ENCODE measurements at regions not wholly inside any gene's neighbourhood (a gene's known extent, or its start where the extent isn't known, plus 50 kb on each side); places are given as distances from the start of the nearest gene placed in this dataset.

DNA sequence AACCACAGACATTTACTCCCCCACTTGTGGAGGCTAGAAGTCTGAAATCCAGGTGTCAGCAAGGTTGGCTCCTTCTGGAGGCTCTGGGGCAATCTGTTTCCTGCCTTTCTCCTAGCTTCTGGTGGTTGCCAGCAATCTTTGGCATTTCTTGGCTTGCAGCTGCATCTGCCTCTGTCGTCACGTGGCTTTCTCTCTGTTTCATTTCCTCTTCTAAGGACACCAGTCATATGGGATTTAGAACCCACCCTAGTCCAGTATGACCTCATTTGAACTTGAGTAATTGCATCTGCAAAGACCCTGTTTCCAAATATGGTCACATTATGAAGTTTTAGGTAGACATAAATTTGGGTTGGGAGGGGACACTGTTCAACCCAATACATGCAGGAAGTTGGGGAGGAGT, 56.2 kb upstream of the EPB41L1 start:
- peaks cover 11% of the 10 kb centered on the region for H3K4me1 Mint-ChIP-seq
- no peak overlapping the region for H3K27ac Mint-ChIP-seq
- no peaks in the 10 kb centered on the region for H3K36me3 Mint-ChIP-seq
- H3K27me3 Mint-ChIP-seq = peaks cover 6% of the 10 kb centered on the region
- no peak overlapping the region for H3K4me3 Mint-ChIP-seq
- no peaks in the 10 kb centered on the region for H3K9me3 Mint-ChIP-seq

DNA sequence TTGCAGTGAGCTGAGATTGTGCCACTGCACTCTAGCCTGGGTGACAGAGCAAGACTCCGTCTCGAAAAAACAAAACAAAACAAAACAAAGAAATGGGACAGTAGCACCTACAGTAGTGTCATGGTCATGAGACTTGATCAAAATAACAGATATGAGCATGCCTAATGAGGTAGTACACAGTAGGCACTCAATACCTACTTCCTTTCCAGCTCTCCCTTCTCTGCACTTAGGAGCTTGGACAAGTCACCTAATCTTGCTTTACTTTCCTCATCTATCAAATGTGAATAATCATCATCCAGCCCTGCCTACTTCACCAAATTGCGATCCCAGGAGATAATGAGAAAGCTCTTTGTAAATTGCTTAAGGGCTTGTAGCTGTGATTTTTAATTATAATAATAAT, 55.4 kb upstream of the EPB41L1 start:
- Mint-ChIP-seq H3K27me3 (peaks cover 3% of the 10 kb centered on the region), H3K27ac (no peak overlapping the region), H3K4me3 (no peak overlapping the region), H3K9me3 (no peaks in the 10 kb centered on the region), H3K36me3 (no peaks in the 10 kb centered on the region), H3K4me1 (peaks cover 8% of the 10 kb centered on the region)

DNA sequence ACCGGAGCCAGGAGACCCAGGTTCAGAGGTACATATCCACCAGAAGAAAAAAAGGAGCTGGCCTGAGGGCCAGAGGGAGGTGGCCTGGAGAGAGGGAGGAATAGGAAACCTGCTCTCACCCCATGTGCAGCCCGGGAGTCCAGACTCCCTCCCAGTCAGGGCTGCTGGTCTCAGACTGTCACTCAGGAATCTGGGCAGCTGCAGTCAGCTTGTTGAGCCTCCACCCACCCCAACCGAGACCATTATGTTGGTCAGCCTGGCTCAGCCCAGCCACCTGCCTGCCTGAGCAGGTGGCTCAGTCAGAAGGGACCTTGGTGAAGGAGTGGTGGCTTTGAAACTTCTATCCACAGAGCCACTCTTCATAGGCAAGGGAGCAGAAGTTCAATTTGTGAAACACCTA, 53.3 kb upstream of the EPB41L1 start:
- Mint-ChIP-seq H3K27ac (no peak overlapping the region), H3K4me3 (no peak overlapping the region), H3K27me3 (no peaks in the 10 kb centered on the region), H3K36me3 (no peaks in the 10 kb centered on the region), H3K9me3 (no peaks in the 10 kb centered on the region), H3K4me1 (peaks cover 4% of the 10 kb centered on the region)

DNA sequence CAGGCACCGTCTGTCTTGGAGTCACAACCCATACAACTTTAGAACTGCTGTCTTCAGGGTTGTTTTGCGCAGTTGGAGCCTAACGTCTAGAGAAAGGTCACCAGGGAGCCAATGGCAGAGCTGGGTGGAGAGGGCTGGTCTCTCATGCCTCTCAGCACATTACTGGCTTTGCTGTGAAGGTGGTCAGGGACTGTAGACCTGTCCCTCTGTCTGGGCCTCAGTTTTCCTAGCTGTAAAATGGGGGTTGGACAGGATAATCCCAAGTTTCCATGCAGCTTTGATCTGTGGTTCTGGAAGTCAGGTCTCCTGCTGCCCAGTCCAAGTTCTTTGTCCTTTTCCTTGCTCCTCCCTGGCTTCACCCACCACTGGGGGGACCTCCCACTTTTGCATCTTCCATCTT, 52.2 kb upstream of the EPB41L1 start:
- Mint-ChIP-seq H3K36me3 (no peaks in the 10 kb centered on the region), H3K4me1 (no peaks in the 10 kb centered on the region), H3K9me3 (no peaks in the 10 kb centered on the region), H3K27ac (no peak overlapping the region), H3K4me3 (no peak overlapping the region), H3K27me3 (no peaks in the 10 kb centered on the region)

DNA sequence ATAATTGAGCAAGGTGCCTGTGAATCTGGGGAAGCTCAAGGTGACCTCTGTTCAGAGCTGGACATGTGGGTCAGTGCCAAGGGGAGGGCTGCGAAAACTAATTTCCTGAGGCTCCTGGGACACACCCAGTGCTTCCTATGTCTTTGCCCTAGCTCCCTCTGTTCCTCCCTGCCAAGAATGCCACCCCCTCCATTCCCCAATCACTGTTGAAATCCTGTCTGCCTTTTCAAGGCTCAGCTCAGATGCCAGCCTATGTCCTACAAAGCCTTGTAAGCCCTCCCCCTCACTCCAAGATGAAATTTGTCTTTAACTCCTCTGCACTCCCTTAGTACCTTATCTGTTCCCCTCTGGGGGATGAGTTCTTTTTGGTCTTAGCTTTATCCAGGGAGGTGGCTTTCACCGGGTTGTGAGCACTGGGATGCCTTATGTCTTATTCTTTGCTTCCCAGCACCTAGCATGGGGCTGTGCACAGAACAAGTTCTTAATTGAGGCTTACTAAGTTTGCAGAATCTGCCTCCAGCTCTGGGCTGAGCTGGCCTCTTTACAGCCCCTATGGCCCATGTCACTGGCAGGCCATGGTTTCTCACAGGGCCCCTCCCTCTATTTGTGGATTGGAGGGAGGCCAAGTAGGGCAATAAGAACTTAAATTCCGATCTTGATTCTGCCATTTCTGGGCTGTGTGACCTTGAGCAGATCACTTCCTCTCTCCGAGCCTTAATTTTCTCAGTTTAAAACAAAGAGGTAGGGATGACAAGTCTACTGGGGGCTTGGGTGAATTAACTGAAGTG, 51.5 kb upstream of the EPB41L1 start:
- H3K27ac Mint-ChIP-seq = peak overlapping the region; percentile 1
- H3K4me3 Mint-ChIP-seq = no peak overlapping the region
- no peaks in the 10 kb centered on the region for H3K4me1 Mint-ChIP-seq
- no peaks in the 10 kb centered on the region for H3K27me3 Mint-ChIP-seq
- H3K9me3 Mint-ChIP-seq = no peaks in the 10 kb centered on the region
- H3K36me3 Mint-ChIP-seq = no peaks in the 10 kb centered on the region

DNA sequence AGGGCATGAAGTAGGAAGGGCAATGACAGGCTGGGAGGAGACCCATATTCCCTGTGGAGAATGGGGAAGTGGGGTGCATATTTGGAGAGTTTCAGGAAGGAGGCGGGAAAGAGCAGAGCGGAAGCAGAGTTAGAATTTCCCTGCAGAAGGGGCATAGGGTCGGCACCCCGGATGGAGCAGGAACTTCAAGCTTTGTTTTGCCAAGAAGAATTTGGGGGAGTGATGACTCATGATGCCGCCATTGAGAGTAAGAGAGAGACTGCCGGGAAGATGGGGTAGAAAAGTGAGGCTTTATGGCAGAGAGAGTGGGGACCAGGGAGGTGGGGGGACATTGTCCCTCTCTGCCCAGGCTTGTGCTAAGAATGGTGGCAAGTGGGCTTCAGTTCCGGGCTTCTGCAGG, 50.3 kb upstream of the EPB41L1 start:
- Mint-ChIP-seq H3K4me3 (no peak overlapping the region), H3K36me3 (no peaks in the 10 kb centered on the region), H3K27ac (no peak overlapping the region), H3K4me1 (no peaks in the 10 kb centered on the region), H3K27me3 (no peaks in the 10 kb centered on the region), H3K9me3 (no peaks in the 10 kb centered on the region)
